ENCODE measurements at regions not wholly inside any gene's neighbourhood (a gene's known extent, or its start where the extent isn't known, plus 50 kb on each side); places are given as distances from the start of the nearest gene placed in this dataset.

DNA sequence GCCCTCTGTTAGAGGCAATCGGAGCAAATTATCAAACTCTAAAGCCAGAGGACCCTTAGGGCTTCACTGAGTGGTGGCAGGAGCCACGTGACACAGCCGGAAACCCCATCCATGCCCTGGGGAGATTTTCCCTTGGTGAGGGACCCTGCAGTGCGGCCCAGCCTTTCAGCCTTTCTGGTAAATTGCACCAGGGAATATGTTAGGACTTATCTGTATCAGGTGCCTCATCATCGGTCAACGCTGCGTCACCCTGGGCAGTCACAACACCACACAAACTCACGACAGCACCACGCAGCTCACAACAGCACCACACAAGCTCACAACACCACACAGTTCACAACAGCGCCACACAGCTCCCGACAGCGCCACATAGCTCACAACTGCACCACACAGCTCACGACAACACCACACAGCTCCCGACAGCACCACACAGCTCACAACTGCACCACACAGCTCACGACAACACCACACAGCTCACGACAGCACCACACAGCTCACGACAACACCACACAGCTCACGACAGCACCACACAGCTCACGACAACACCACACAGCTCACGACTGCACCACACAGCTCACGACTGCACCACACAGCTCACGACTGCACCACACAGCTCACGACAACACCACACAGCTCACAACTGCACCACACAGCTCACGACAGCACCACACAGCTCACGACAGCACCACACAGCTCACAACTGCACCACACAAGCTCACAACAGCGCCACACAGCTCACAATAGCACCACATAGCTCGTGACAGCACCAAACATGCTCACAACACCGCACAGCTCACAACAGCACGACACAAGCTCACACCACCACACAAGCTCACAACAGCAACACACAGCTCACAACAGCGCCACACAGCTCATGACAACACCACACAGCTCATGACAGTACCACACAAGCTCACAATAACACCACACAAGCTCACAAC, 199.0 kb downstream of the DLL1 start:
- FAIRE-seq, result no peak

DNA sequence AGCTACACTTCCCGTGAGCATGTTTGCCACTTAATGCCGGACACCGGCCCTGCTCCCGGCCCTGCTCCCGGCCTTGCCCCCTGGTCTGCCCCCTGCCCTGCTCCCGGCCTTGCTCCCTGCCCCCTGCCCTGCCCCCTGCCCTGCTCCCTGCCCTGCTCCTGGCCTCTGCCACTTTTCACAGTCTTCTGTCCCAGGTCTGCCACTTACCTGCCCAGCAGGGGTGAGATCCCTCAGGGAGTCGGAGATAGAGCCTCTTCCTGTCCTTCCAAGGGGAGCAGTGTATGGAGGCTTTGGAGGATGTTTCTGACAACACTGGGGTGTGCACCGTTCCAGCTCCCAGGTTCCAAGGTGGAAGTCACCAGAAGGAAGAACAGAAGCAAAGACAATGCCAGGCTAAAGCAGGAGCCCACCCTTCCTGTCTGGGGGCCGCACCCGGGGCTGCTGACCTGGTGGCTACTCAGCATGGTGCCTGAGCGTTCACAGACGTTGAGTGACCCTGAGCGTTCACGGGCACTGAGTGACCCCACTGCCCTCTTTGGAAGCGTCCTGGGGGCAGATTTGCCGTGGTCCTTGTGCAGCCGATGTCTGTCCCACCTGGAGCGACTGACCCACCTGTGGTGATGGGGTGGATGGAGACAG, 199.8 kb downstream of the DLL1 start:
- no peaks in the 10 kb centered on the region for H3K4me1 ChIP-seq (ENCODE audit: insufficient read depth, low read length)
- H2AFZ ChIP-seq (ENCODE audit: low read depth, low read length), result no peak overlapping the region
- no peak overlapping the region for H3K4me2 ChIP-seq (ENCODE audit: low read length)
- no peaks in the 10 kb centered on the region for H3K36me3 ChIP-seq (ENCODE audit: insufficient read depth, low read length)
- FAIRE-seq, result no peak
- Mint-ChIP-seq H3K9me3 (ENCODE audit: unreplicated experiment) (no peaks in the 10 kb centered on the region), H3K4me3 (ENCODE audit: unreplicated experiment) (no peak overlapping the region), H3K4me1 (ENCODE audit: low read depth, unreplicated experiment) (no peaks in the 10 kb centered on the region), H3K27me3 (ENCODE audit: low read depth, unreplicated experiment) (peaks cover 34% of the 10 kb centered on the region), H3K27ac (ENCODE audit: unreplicated experiment) (no peak overlapping the region), H3K36me3 (ENCODE audit: low read depth, unreplicated experiment) (no peaks in the 10 kb centered on the region)
- no peak overlapping the region for H3K4me3 ChIP-seq (ENCODE audit: insufficient read depth, low read depth, low read length)
- DNase-seq (ENCODE audit: low read depth), result no peak
- H3K9ac ChIP-seq (ENCODE audit: low read length), result no peak overlapping the region
- peaks cover 7% of the 10 kb centered on the region for H3K9me3 ChIP-seq (ENCODE audit: insufficient read depth, low read depth, low read length)
- no peak for TF ChIP-seq EZH2 (IDR thresholded peaks at IDR 0.05; ENCODE audit: insufficient read depth, low read length)
- TF ChIP-seq, protein P1, sequence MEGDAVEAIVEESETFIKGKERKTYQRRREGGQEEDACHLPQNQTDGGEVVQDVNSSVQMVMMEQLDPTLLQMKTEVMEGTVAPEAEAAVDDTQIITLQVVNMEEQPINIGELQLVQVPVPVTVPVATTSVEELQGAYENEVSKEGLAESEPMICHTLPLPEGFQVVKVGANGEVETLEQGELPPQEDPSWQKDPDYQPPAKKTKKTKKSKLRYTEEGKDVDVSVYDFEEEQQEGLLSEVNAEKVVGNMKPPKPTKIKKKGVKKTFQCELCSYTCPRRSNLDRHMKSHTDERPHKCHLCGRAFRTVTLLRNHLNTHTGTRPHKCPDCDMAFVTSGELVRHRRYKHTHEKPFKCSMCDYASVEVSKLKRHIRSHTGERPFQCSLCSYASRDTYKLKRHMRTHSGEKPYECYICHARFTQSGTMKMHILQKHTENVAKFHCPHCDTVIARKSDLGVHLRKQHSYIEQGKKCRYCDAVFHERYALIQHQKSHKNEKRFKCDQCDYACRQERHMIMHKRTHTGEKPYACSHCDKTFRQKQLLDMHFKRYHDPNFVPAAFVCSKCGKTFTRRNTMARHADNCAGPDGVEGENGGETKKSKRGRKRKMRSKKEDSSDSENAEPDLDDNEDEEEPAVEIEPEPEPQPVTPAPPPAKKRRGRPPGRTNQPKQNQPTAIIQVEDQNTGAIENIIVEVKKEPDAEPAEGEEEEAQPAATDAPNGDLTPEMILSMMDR (IDR thresholded peaks at IDR 0.05; ENCODE audit: insufficient read depth, low read depth, low read length), result no peak
- H4K20me1 ChIP-seq (ENCODE audit: insufficient read depth, low read length), result no peaks in the 10 kb centered on the region
- no peak overlapping the region for H3K27ac ChIP-seq (ENCODE audit: low read depth, low read length)
- H3K79me2 ChIP-seq (ENCODE audit: insufficient read depth, low read length), result no peaks in the 10 kb centered on the region
- H3K27me3 ChIP-seq (ENCODE audit: insufficient read depth, low read length), result no peaks in the 10 kb centered on the region

More for the DNA sequence above, 199.0 kb downstream of the DLL1 start:
- Mint-ChIP-seq H3K4me3 (ENCODE audit: unreplicated experiment) (no peak overlapping the region), H3K9me3 (ENCODE audit: unreplicated experiment) (no peaks in the 10 kb centered on the region), H3K36me3 (ENCODE audit: low read depth, unreplicated experiment) (no peaks in the 10 kb centered on the region), H3K27me3 (ENCODE audit: low read depth, unreplicated experiment) (peaks cover 36% of the 10 kb centered on the region), H3K27ac (ENCODE audit: unreplicated experiment) (no peak overlapping the region), H3K4me1 (ENCODE audit: low read depth, unreplicated experiment) (peaks cover 6% of the 10 kb centered on the region)
- Histone ChIP-seq H3K27ac (ENCODE audit: low read depth, low read length) (no peak overlapping the region), H3K36me3 (ENCODE audit: insufficient read depth, low read length) (no peaks in the 10 kb centered on the region), H3K4me1 (ENCODE audit: insufficient read depth, low read length) (no peaks in the 10 kb centered on the region), H4K20me1 (ENCODE audit: insufficient read depth, low read length) (no peaks in the 10 kb centered on the region), H3K4me2 (ENCODE audit: low read length) (no peak overlapping the region), H3K79me2 (ENCODE audit: insufficient read depth, low read length) (no peaks in the 10 kb centered on the region), H2AFZ (ENCODE audit: low read depth, low read length) (no peak overlapping the region), H3K4me3 (ENCODE audit: insufficient read depth, low read depth, low read length) (no peak overlapping the region), H3K27me3 (ENCODE audit: insufficient read depth, low read length) (no peaks in the 10 kb centered on the region), H3K9ac (ENCODE audit: low read length) (no peak overlapping the region), H3K9me3 (ENCODE audit: insufficient read depth, low read depth, low read length) (peaks cover 8% of the 10 kb centered on the region)
- DNase-seq (ENCODE audit: low read depth), result no peak
- TF ChIP-seq, protein P1 (IDR thresholded peaks at IDR 0.05; ENCODE audit: insufficient read depth, low read depth, low read length), result no peak
- TF ChIP-seq EZH2 (IDR thresholded peaks at IDR 0.05; ENCODE audit: insufficient read depth, low read length), result no peak

All from astrocyte (in vitro differentiated cells and primary cell).